GM21619 (cell line): ENCODE measurements at regions not wholly inside any gene's neighbourhood (a gene's known extent, or its start where the extent isn't known, plus 50 kb on each side); places are given as distances from the start of the nearest gene placed in this dataset.

ENCODE experiments used
- ATAC-seq: cut with Tn5 transposase; IDR thresholded peaks from one replicate; pipeline ENCODE4 v1.9.1; 2021; ENCODE audit not compliant: unreplicated experiment

DNA sequence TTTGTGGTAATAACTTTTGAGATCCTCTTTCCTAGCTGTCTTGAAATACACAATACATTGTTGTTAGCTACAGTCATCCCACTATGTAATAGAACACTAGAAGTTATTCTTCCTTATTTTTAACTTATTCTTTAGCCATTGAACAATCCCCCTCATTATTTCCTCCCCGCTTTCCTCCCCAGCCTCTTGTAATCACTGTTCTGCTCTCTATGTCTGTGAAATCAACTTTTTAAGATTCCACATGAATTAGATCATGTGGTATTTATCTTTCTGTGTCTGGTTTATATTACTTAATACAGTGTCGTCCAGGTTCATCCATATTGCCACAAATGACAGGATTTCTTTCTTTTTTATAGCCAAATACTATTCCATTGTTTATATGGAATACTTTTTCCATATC lies 72.9 kb downstream of the SLC10A2 start:
- no peak for ATAC-seq

DNA sequence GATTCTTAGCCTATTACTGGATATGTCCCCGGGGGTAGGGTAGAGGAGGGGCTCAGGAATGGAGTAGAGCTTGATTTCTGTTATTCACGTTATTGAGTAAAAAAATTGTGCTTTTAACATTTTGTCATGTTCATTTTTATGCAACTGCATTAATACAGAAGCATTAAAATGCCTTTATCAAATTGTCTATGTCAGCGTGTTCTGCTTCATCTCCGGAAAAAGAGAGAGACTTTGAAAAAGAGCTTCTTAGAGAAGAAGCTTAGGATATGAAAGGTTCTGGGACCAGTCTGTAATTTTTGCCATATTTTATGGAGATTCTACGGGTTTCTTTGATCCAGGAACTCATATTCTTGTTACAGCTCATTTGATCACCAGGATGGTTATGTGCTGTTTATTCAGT lies 82.0 kb downstream of the SLC10A2 start:
- ATAC-seq = no peak

DNA sequence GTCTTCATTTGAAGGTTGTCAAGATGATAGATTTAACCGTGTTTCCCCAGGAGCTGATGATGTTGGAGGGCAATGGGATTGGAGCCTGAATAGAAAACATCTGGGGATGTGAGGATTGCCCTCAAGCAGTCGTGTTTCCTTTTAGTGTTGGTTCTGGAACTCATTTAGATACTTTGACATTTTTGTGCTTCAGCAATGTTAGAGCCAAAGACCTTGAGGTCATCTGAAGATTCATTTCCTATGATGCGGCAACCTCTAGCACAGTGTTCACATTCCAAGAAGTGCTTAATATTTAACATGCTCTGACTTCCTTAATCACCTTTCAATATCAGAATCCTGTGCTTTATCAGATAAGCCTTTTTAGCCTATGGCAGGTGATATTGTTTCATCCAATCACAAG lies 82.7 kb downstream of the SLC10A2 start:
- no peak for ATAC-seq

DNA sequence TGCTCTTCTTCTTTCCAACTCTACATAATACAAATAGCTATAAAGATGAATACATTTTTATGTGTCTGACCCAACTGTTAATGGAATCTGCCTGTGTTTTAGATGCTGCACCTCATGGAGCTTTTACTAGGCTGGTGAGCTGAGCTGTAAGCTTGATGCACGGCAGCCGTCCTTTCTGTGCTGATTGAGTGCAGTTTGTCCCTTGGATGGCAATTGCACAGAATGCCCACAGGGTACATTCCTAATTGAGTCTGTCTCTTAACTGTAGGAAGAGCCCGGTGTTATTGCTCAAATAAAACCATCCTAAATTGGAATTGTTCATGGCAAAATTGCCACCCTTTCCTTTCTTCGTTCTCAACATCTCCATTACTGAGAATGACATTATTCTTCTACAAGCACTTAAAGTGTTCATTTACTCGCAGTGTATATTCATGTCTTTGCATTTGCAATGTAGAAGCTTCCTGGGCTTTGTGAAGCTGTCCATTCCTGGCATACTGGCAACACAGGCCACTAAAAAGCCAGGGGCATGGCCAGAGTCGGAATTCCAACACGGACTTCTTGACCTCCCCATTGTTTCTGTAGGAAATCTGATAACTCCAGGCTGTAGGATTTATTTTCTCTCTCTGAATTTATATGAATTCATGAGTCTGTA lies 85.8 kb downstream of the SLC10A2 start:
- no peak for ATAC-seq

DNA sequence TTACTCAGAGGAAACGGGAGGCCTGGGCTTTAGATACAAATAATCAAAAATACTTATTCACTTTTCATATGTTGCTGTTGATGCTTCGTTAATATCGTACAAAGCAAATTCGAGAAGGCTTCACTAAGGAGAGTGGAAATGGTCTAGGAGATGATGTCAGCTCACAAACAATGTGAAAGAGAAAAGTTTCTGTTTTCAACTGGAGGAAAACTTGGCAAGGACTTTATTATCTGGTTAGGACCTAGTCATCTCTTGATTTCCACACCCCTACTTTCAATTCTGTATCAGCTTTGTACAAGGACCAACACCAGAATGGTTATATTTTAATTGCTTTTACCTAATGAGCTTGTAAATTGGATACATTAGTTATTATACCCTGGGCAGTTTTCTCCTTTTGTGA lies 88.0 kb downstream of the SLC10A2 start:
- no peak for ATAC-seq

DNA sequence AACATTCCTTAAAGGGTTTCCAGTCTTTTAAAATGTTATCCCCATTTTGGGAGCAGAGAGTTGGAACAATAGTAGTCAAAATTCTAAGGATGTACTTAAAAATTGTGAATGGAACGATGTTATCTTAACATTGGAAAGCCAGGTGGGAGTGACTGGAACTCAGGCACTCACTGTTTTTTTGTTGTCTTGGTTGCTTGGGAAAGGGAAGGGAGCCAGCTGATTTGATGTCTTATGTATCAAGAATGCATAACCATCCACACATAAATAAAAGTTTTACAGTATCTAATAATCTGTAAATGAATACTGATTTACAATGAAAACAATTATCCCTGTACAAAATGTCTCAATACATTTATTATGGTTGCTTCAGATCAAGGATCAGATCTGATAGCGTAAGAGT lies 88.7 kb downstream of the SLC10A2 start:
- no peak for ATAC-seq

DNA sequence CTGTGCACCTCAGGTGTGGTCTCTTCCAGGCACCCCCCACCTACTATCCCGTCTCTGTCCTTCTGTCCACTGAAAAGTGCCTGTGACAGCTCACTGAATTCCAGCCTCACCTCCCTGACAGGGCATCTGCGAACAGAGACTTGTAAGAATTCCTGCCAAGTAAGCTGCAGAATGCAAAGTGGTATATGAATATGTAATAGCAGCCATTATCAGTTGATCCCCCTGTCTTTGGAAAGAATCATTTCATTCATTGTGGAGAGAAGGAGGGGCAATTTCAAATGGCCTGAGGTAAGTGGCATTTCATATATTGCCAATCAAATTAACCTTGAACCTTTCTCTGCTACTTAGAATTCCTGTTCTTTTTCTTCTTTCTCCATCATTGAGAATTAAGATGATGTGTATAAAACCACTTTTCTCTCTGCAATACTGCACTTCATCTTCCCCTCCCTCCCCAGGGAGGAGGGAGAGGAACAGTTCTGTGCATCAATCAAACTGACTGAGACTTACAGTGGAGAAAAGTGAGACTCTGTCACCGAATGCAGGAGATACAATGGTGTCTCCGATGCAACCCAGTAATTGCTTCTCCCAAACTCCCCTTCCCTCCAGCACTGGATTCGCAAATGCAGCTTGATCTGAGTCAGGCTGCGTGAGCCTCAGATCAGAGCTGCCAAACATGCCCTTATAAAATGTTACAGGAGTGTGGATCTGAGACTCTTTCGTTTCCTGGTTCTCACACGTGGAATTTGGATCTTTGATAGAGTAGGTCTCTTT lies 91.7 kb downstream of the SLC10A2 start:
- no peak for ATAC-seq

DNA sequence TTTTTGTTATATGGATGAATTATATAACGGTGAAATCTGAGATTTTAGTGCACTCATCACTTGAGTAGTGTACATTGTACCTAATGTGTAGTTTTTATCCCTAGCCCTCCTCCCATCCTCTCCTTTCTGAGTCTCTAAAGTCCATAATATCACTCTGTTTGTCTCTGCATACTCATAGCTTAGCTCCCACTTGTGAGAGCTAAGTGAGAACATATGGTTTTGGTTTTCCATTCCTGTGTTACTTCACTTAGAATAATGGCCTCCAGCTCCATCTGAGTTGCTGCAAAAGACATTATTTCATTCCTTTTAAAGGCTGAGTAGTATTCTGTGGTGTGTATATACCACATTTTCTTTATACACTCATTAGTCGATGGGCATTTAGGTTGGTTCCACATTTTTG lies 94.0 kb downstream of the SLC10A2 start:
- ATAC-seq = no peak

DNA sequence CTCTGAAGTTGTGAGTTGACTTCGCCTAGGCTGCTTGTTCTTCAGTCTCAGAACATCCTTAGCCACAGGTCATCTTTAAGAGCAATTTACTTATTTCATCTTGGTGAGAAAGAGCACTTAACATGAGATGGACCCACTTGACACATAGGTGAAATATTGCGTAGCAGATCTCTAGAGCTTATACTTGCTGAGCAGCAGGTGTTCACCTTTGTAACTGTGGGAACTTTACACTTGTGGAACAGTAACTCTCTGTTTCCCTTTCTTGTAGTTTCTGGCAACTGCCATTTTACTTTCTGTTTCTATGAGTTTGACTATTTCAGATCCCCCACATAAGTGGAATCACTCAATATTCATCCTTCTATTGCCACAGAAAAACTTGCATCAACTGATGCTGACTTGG lies 95.7 kb downstream of the SLC10A2 start:
- peak; percentile 98 for ATAC-seq

DNA sequence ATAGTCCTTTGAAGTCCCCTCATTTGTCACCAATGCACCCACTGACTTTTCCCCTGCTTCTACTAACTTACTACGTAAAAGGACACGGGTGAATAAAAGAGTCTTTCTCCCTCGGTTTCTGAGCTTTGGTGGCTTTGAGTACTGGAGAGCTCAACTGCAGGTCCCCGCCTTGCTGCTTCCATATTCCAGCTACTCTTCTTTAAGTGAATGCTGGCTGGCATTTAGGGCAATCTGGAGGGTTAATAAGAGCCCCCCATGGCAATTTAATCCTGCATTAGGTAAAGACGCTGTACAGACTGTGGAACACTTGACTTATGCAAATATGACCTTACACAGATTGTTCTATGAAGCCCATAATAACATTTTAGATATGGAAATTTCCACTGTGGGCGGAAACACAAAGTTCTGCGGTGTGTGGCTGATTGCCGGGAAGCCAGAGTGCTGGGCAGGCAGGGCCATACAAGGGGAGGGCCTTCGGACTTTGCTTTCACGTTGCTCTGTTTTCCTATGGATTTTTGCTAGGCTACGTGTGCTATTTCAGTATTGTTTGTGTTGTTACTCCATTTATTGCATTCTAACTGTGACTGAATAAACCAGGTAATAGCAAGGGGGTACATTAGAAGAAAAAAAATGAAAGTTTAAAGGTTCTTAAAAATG lies 97.5 kb downstream of the SLC10A2 start:
- ATAC-seq = peak; percentile 25

DNA sequence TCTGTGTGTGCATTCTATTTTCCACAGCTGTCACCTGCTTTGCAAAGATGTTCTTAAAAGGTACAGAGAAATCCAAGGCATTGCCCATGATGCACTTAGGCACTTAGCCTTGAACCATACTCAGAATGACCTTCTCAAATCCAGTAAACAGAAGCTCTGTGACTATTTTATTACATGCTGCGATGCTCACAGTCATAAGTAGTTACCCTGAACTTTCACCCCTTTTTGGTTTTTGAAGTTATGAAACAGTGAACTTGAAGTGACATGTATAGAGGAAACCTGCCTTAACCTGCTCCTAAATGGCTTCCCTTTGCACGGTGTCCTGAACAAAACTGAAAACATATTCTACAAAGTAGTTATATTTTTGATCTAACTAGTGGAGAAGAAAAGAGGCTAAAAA lies 100.4 kb downstream of the SLC10A2 start:
- no peak for ATAC-seq

DNA sequence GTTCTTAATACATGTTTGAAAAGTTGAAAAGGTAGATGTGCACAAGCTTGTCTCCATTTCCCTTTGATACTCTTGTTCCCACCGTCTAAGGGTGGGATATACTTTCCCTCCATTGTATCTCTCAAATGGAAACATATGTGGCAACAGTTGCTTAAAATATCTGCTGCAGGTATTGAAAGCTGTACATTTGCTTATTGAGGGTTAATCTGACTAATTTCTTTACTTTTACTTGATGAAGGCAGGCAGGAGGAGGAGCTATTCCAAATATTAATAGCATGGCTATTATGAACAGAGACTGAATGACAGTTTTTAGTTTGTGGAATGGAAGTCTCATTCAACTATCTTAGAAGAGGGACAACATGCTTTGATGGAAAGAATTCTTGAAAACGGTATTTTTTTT lies 103.8 kb downstream of the SLC10A2 start:
- ATAC-seq = no peak

DNA sequence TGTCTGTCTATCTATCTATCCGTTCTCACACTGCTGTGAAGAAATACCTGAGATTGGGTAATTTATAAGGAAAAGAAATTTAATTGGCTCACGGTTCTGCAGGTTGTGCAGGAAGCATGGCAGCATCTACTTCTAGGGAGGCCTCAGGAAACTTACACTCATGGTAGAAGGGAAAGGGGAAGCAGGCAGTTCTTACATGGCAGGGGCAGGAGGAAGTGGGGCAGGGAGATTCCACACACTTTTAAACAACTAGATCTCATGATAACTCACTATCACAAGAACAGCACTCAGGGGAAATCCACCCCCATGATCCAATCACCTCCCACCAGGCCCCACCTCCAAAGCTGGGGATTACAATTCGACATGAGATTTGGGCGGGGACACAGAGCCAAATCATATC lies 105.3 kb downstream of the SLC10A2 start:
- no peak for ATAC-seq

DNA sequence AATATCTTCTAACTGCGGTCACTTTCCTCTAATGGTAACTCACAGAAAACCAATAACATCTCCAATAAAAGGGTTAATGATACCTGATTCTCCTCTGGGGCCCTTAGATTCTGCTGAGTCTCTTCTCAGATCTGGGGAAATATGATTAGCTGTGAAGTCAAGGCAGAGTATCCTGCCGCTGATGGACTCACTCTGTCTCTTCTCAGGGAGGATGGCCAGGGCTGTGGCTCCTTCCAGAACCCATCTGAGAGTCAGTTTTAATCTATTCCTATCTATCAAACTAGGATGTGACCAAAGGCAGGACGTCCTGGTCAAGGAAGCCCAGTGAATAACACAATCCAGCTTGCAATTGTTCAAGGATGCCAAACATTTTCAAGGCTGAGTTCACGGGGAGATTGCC lies 109.8 kb downstream of the SLC10A2 start:
- ATAC-seq = no peak

DNA sequence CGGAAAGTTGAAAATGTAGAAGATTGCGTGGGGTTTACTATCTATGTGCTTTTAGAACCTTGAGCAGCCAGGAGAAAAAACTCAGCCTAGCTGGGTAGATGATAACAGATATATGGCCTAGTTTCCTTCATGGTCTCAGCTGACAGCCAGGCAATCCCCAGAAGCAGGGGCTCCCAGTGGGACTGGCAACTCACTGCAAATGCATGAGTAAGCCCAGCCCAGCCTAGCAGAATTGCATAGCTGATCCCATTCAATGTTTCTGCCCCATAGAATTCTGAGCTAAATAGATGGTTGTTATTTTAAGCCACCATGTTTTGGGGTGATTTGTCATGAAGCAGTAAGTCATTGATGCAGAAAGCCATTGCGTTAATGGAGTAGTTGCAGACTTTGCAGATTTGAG lies 108.5 kb downstream of the ERCC5 start:
- ATAC-seq = no peak

DNA sequence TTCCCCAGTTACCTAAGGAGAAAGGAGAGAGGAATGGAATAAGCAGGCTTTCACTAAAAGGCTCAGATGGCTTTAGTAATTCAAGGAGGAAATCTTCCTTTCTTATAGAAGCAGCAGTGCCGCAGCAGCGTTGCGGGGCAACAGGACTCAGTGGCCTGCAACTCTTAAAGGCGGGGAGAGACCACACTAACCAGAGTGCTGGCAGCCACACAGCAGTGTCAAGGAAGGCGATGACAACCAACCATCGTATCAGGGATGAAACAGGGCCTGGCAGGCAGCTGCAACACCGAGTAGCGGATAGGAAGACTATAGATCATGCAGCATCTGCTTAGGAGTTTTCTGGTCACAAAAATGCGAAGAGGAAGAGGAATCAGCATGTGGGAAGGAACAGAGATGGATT lies 106.0 kb downstream of the ERCC5 start:
- ATAC-seq = no peak

DNA sequence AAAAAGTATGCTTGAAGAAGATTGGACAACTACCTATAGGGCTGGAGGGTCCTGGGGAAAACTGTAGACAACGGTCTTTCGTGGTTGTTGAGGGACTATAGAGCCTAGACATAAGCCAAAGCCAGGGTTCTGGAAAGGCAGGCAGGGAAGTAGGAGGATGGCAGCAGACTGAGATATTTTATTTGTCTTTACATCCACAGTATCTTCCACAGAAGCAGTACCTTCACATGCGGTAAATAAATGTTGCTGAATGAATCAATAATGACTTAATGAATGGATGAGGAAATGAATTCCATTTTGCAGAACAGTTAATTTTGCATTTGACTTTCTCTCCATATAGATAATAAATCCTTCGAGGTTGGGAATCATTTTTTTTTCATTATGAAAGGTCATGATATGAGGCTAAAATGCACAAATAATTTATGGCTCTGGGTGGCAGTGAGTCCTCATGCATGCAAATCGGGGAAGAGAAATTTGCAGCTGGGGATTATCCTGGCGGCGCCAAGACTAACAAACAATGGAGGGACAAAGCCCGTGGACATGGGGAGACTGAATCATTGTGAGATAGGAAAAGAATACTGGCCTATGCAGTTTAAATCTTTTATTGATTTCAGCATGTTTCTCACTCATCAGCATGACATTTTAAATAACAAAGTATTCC lies 102.0 kb downstream of the ERCC5 start:
- no peak for ATAC-seq

DNA sequence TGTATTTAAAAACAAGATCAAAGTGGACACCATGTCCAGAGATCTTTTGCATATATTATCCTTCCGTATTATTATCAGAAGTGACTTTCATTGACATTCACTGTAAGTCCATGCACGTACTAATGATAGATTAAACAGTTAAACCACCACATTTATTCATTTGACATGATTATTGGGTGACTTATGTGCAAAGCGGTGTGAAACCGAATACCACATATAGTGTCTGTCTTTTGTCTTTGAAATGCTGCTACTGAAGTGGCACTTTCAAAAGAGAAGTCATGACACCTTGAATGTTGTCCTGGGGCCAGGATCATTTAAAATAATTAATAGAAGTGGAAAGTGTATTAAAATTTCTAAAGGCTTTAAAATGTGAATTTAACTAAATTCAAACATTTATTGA lies 100.1 kb downstream of the ERCC5 start:
- no peak for ATAC-seq

DNA sequence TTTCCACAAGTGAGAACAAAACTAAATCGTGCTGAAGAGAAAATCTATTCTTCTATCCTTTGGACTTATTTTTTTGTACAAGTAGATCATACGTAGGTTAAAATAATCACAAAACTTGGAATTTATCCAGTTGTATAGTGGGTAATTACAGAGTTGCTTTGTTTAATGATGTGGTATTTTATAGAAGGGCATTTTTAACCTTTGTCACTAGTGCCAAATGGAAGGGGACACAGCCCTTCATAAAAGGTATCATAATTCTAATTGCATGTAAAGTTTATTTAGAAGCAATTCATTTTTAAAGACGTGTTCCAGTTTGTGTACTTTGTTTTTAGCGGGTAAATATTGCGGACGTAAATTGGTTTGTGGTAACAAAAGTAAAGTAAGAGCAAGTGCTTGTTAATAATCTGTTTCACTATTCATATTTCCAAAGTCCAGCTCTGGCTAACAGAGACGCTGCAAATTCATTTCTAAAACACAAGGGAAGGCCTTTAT lies 99.5 kb downstream of the ERCC5 start:
- ATAC-seq = no peak

DNA sequence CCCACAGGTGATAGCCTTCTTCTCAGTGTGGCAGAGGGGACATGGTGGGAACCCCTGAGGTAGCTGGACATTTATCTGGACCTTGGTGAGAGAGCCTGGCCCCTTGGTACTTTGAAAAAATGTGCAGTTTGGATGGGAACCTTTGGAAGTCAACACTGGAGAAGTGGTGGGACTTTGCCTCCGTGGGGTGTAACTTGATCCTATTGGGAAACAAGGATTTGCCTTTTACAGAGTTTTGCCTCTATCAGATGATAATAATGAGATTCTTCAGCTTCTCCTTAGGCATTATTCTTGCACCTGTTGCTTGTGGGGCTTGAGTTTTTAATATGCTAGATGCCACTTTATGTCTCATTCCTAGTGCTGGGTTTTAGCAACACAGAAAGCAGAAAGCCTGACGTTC lies 99.0 kb downstream of the ERCC5 start:
- no peak for ATAC-seq

DNA sequence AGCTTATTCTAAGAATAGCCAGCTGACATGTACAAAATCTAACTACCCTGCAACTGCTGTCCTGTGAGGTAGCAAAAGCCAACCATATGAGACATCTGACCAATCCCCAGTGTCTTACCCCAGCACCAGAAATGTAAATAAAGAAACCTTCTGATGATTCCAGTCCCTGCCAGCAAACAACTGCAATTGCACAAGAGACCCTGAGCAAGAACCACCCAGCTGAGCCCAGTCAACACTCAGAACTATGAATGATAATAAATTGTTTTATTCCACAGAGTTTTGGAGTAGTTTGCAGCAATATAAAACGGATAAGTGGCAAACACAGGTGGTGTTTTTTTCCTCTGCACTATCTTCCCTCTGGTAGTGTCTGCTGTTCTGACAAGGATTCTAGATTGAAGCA lies 94.9 kb downstream of the ERCC5 start:
- ATAC-seq = no peak

DNA sequence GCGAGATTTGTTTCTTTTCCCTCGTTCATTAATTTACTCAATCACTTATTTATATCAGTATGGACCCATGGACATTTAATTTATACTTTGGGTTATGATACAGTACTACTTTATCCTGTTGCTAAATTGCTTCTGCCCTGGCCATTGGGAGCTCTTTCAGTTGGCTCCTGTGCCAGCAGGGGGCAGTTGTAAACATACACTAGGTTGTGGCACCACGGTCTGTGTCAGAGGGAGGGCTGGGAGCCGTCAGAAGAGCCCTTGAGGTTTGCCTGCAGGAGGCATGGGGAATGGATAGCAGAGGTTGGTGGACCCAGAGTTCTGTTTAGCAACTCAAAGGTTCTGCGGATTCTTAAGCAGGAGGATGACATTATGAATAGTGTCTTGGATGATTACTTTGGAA lies 94.3 kb downstream of the ERCC5 start:
- ATAC-seq = no peak
